SH-SY5Y (cell line): ENCODE measurements at regions not wholly inside any gene's neighbourhood (a gene's known extent, or its start where the extent isn't known, plus 50 kb on each side); places are given as distances from the start of the nearest gene placed in this dataset.

Experiments
- GATA2 ChIP-seq: IDR thresholded peaks from 2 replicates; pipeline ENCODE4 v1.6.1; 2011; ENCODE audit warnings: mild to moderate bottlenecking, low read depth, low read length
- GATA3 ChIP-seq: IDR thresholded peaks from 2 replicates; pipeline ENCODE4 v1.6.1; 2011; ENCODE audit warnings: low read depth, mild to moderate bottlenecking, low read length, moderate library complexity

GRCh38 chr5:73339051-73339575 is 109.5 kb downstream of the FOXD1 start:
- TF ChIP-seq GATA2: no peak
- no peak for TF ChIP-seq GATA3

- TF ChIP-seq GATA3 (no peak), GATA2 (no peak)
Observed at GRCh38 chr5:73338256-73339050, 110.1 kb downstream of the FOXD1 start.

GRCh38 chr5:73337586-73338255 is 110.9 kb downstream of the FOXD1 start:
- TF ChIP-seq GATA2 (no peak), GATA3 (no peak)

GRCh38 chr5:73336366-73336765 is 112.2 kb downstream of the FOXD1 start:
- no peak for TF ChIP-seq GATA3
- TF ChIP-seq GATA2: no peak

GRCh38 chr5:73333944-73334703 is 114.5 kb downstream of the FOXD1 start:
- no peak for TF ChIP-seq GATA2
- no peak for TF ChIP-seq GATA3

GRCh38 chr5:73330613-73331012 is 118.0 kb downstream of the FOXD1 start:
- no peak for TF ChIP-seq GATA3
- no peak for TF ChIP-seq GATA2

- TF ChIP-seq GATA2 (no peak), GATA3 (no peak)
Observed at GRCh38 chr5:73328640-73329039, 119.9 kb downstream of the FOXD1 start.

- TF ChIP-seq GATA3 (no peak), GATA2 (no peak)
Observed at GRCh38 chr5:73327908-73328455, 120.6 kb downstream of the FOXD1 start.

GRCh38 chr5:73325546-73325945 is 123.0 kb downstream of the FOXD1 start:
- TF ChIP-seq GATA2: no peak
- TF ChIP-seq GATA3: no peak

- no peak for TF ChIP-seq GATA2
- TF ChIP-seq GATA3: no peak
Observed at GRCh38 chr5:73323466-73323865, 125.1 kb downstream of the FOXD1 start.

- TF ChIP-seq GATA2 (no peak), GATA3 (no peak)
Observed at GRCh38 chr5:73322437-73323076, 126.0 kb downstream of the FOXD1 start.

GRCh38 chr5:73321757-73322436 is 126.7 kb downstream of the FOXD1 start:
- no peak for TF ChIP-seq GATA2

GRCh38 chr5:73319036-73319435 is 129.5 kb downstream of the FOXD1 start:
- TF ChIP-seq GATA2 (no peak), GATA3 (no peak)
